ENCODE measurements at regions not wholly inside any gene's neighbourhood (a gene's known extent, or its start where the extent isn't known, plus 50 kb on each side); places are given as distances from the start of the nearest gene placed in this dataset.

DNA sequence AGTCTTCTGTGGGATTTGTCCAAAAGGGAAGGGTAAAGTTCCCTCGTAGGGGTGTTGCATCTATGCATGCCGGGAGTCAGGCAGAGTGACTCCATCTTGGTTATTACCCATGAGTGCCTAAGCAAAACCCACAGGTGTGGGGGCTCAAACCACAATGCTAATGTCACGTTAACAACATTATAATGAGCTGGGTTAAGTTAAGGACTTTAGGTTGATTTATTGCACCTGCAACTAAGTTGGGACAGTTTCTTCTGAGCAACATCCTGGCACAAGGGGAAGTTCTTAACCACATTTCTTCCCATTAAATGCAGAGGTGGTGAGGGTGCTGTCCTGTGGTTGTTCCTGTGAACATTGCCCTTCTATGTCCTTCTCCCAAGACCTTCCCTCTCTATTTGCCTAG lies 1596.8 kb upstream of the SLC39A10 start:
- POLR2A ChIA-PET = no interaction called here
- CTCF ChIA-PET = no interaction called here
- no CpG with 5 or more reads among the region's 3 CpGs for WGBS (ENCODE audit: insufficient coverage)
- intact Hi-C loops (cut with micrococcal nuclease) = no loop called here
- Histone ChIP-seq H3K4me3 (ENCODE audit: control extremely low read depth in 1 of 5, extremely low read depth in 1 of 5, insufficient read depth in 1 of 5, low read depth in 2 of 5, low read length in 4 of 5) (no peak overlapping the region), H3K27me3 (replicated peaks in 1 of 4; ENCODE audit: control extremely low read depth in 1 of 4, control insufficient read depth in 3 of 4, insufficient read depth in 4 of 4, low read length in 3 of 4) (no peaks in the 10 kb centered on the region), H3K9ac (ENCODE audit: low read length) (no peak overlapping the region), H3K4me2 (replicated peaks; ENCODE audit: low read depth, low read length, poor library complexity, severe bottlenecking) (no peak overlapping the region), H3K9me3 (ENCODE audit: control extremely low read depth in 1 of 3, control insufficient read depth in 2 of 3, insufficient read depth in 1 of 3, low read length in 2 of 3) (no peaks in the 10 kb centered on the region), H4K20me1 (ENCODE audit: control insufficient read depth, insufficient read depth, low read length, poor library complexity, severe bottlenecking) (no peaks in the 10 kb centered on the region), H3K4me1 (ENCODE audit: control insufficient read depth in 2 of 2, insufficient read depth in 2 of 2, low read length in 2 of 2) (peaks cover 5 to 6% of the 10 kb centered on the region in 2 donors), H2AFZ (ENCODE audit: insufficient read depth, low read depth, low read length, poor library complexity, severe bottlenecking) (no peak overlapping the region), H3K36me3 (replicated peaks in 1 of 2; ENCODE audit: control extremely low read depth in 1 of 2, control insufficient read depth in 1 of 2, extremely low read depth in 1 of 2, insufficient read depth in 2 of 2, low read length in 1 of 2) (no peaks in the 10 kb centered on the region), H3K27ac (ENCODE audit: low read length in 2 of 2) (no peak overlapping the region), H3K79me2 (ENCODE audit: control insufficient read depth, insufficient read depth, low read length) (no peaks in the 10 kb centered on the region)
- H3K9me3 Mint-ChIP-seq (ENCODE audit: insufficient read depth) = no peaks in the 10 kb centered on the region
- H3K27ac Mint-ChIP-seq = no peak overlapping the region
- H3K27me3 Mint-ChIP-seq = no peaks in the 10 kb centered on the region
- no peak for TF ChIP-seq CTCF (IDR thresholded peaks at IDR 0.05)
- TF ChIP-seq EZH2 (IDR thresholded peaks at IDR 0.05; ENCODE audit: borderline replicate concordance, insufficient read depth, low read depth, low read length, poor library complexity, severe bottlenecking) = no peak
- H3K4me1 Mint-ChIP-seq = peaks cover 12% of the 10 kb centered on the region
- ATAC-seq (ENCODE audit: low read depth) (no peak), DNase-seq (peak; percentile 4)
- no peak overlapping the region for H3K4me3 Mint-ChIP-seq

GRCh38 chr2:194054313-194054712 lies 1602.7 kb upstream of the SLC39A10 start:
- ChIA-PET POLR2A (no interaction called here), CTCF (no interaction called here)
- H4K20me1 ChIP-seq (ENCODE audit: control insufficient read depth, insufficient read depth, low read length, poor library complexity, severe bottlenecking) = no peaks in the 10 kb centered on the region
- intact Hi-C loops (cut with micrococcal nuclease) = no loop called here
- Mint-ChIP-seq H3K4me1 (no peaks in the 10 kb centered on the region), H3K27me3 (no peaks in the 10 kb centered on the region), H3K4me3 (no peak overlapping the region), H3K27ac (no peak overlapping the region), H3K9me3 (ENCODE audit: insufficient read depth) (no peaks in the 10 kb centered on the region)
- TF ChIP-seq EZH2 (IDR thresholded peaks at IDR 0.05; ENCODE audit: borderline replicate concordance, insufficient read depth, low read depth, low read length, poor library complexity, severe bottlenecking) (no peak), CTCF (IDR thresholded peaks at IDR 0.05) (no peak)
- ATAC-seq (ENCODE audit: low read depth) (no peak), DNase-seq (no peak)
- H3K9ac ChIP-seq (ENCODE audit: low read length) = no peak overlapping the region
- no peaks in the 10 kb centered on the region for H3K9me3 ChIP-seq (ENCODE audit: control extremely low read depth in 1 of 3, control insufficient read depth in 2 of 3, insufficient read depth in 1 of 3, low read length in 2 of 3)
- no peak overlapping the region for H3K4me3 ChIP-seq (ENCODE audit: control extremely low read depth in 1 of 5, extremely low read depth in 1 of 5, insufficient read depth in 1 of 5, low read depth in 2 of 5, low read length in 4 of 5)
- H2AFZ ChIP-seq (ENCODE audit: insufficient read depth, low read depth, low read length, poor library complexity, severe bottlenecking) = no peak overlapping the region
- H3K27me3 ChIP-seq (replicated peaks in 1 of 4; ENCODE audit: control extremely low read depth in 1 of 4, control insufficient read depth in 3 of 4, insufficient read depth in 4 of 4, low read length in 3 of 4) = no peaks in the 10 kb centered on the region
- H3K4me1 ChIP-seq (ENCODE audit: control insufficient read depth in 2 of 2, insufficient read depth in 2 of 2, low read length in 2 of 2) = no peaks in the 10 kb centered on the region
- H3K4me2 ChIP-seq (replicated peaks; ENCODE audit: low read depth, low read length, poor library complexity, severe bottlenecking) = no peak overlapping the region
- H3K27ac ChIP-seq (ENCODE audit: low read length in 2 of 2) = no peak overlapping the region
- no peaks in the 10 kb centered on the region for H3K36me3 ChIP-seq (replicated peaks in 1 of 2; ENCODE audit: control extremely low read depth in 1 of 2, control insufficient read depth in 1 of 2, extremely low read depth in 1 of 2, insufficient read depth in 2 of 2, low read length in 1 of 2)
- H3K79me2 ChIP-seq (ENCODE audit: control insufficient read depth, insufficient read depth, low read length) = no peaks in the 10 kb centered on the region

Data from B cell (primary cell).